Keratinocyte (primary cell): ENCODE measurements at regions not wholly inside any gene's neighbourhood (a gene's known extent, or its start where the extent isn't known, plus 50 kb on each side); places are given as distances from the start of the nearest gene placed in this dataset.

Experiments
- DNase-seq: peaks from one replicate; pipeline ENCODE4 v3.0.0-alpha.2; 2011; ENCODE audit warnings: low read depth, missing footprints, low spot score
- FAIRE-seq: peaks from 2 replicates; lab custom pipeline; 2011; peaks lifted over from hg19 to GRCh38; lab: Jason Lieb, UNC
- H2AFZ ChIP-seq: 2 replicates; pipeline ENCODE4 v1.6.0; 2012; ENCODE audit warnings: low read length, control low read depth, inconsistent platforms; ENCODE audit not compliant: control insufficient read depth
- H3K27ac ChIP-seq: 2 replicates; pipeline ENCODE4 v1.5.1; 2011; ENCODE audit warnings: low read length; ENCODE audit not compliant: control insufficient read depth, insufficient read depth
- H3K27me3 ChIP-seq: 3 replicates; pipeline ENCODE4 v1.6.0; 2011; ENCODE audit warnings: low read length; ENCODE audit not compliant: control insufficient read depth, insufficient read depth; ENCODE audit errors: extremely low read depth
- H3K36me3 ChIP-seq, 2 experiments: 2 replicates in 1 of 2; 3 replicates in 1 of 2; pipeline ENCODE4 v1.5.1; 2011; ENCODE audit warnings: low read length in 2 of 2, mild to moderate bottlenecking in 1 of 2; ENCODE audit not compliant: control insufficient read depth in 2 of 2, insufficient read depth in 2 of 2; ENCODE audit errors: extremely low read depth in 1 of 2
- H3K4me1 ChIP-seq: 3 replicates; pipeline ENCODE4 v1.5.1; 2011; ENCODE audit warnings: low read length; ENCODE audit not compliant: control insufficient read depth, insufficient read depth; ENCODE audit errors: extremely low read depth
- H3K4me2 ChIP-seq: 3 replicates; pipeline ENCODE4 v1.6.0; 2011; ENCODE audit warnings: low read depth, low read length; ENCODE audit not compliant: control insufficient read depth, insufficient read depth; ENCODE audit errors: extremely low read depth
- H3K4me3 ChIP-seq, 3 experiments: fragments of 200-600 bp in 1 of 3; sonication (generic) in 1 of 3; 2 replicates in 2 of 3; 3 replicates in 1 of 3; pipeline ENCODE4 v1.5.1; 2011 to 2016; ENCODE audit warnings: low read length in 3 of 3, mild to moderate bottlenecking in 3 of 3, control low read depth in 2 of 3, inconsistent platforms in 1 of 3, low read depth in 1 of 3, mixed read lengths in 1 of 3, mixed run types in 1 of 3, moderate library complexity in 1 of 3; ENCODE audit not compliant: control insufficient read depth in 2 of 3, insufficient read depth in 2 of 3; ENCODE audit errors: extremely low read depth in 1 of 3
- H3K79me2 ChIP-seq: 2 replicates; pipeline ENCODE4 v1.6.0; 2012; ENCODE audit warnings: low read length; ENCODE audit not compliant: control insufficient read depth, insufficient read depth
- H3K9ac ChIP-seq: 3 replicates; pipeline ENCODE4 v1.6.0; 2011; ENCODE audit warnings: low read length; ENCODE audit not compliant: control insufficient read depth, insufficient read depth; ENCODE audit errors: extremely low read depth
- H3K9me1 ChIP-seq: 3 replicates; pipeline ENCODE4 v1.6.0; 2011; ENCODE audit warnings: low read length; ENCODE audit not compliant: control insufficient read depth, insufficient read depth; ENCODE audit errors: extremely low read depth
- H3K9me3 ChIP-seq: 2 replicates; pipeline ENCODE4 v1.5.1; 2012; ENCODE audit warnings: low read depth, low read length; ENCODE audit not compliant: control insufficient read depth
- H4K20me1 ChIP-seq: 3 replicates; pipeline ENCODE4 v1.6.0; 2011; ENCODE audit warnings: low read length; ENCODE audit not compliant: control insufficient read depth, insufficient read depth; ENCODE audit errors: extremely low read depth
- EZH2 ChIP-seq: IDR thresholded peaks from one replicate; pipeline ENCODE4 v1.6.1; 2012; ENCODE audit warnings: inconsistent platforms, mild to moderate bottlenecking, low read length, moderate library complexity
- dilution Hi-C: fragments of 300-500 bp; cut with MboI; formaldehyde crosslinking; loops from one replicate; pipeline ENCODE4 v1.7.0; 2020; ENCODE audit warnings: low sequenced_read_pairs; ENCODE audit not compliant: extremely low pct_ligation_motif_present
- TF ChIP-seq, protein P1 (sequence below), 3 experiments: IDR thresholded peaks in 1 of 3; conservative IDR thresholded peaks in 1 of 3; optimal IDR thresholded peaks in 1 of 3; 2 replicates in 2 of 3; 3 replicates in 1 of 3; pipeline versions ENCODE3 to v1.5.1; 2011; ENCODE audit warnings: low read length in 3 of 3, mild to moderate bottlenecking in 3 of 3, moderate library complexity in 2 of 3, control low read depth in 1 of 3, inconsistent platforms in 1 of 3; ENCODE audit not compliant: insufficient read depth in 2 of 3; ENCODE audit errors: extremely low read depth in 1 of 3

DNA sequence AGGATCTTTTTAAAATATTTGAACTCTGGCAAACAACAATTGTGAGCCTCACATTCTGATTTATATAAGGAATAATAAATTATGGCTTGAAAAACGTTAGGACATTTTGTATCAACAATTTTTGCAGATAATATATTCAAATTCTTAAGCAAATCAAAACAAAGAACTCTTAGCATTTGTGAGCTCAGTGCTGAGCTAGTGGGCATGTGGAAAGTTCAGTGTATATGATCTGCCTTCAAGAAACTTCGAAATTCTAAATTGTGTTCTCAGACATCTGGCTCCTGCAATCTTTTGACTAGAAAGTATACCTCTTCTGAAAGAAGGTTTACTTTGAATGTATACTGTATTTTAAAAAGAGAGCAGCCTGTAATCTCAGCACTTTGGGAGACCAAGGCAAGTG is 122.3 kb upstream of the NEIL3 start:
- no peak for TF ChIP-seq EZH2
- TF ChIP-seq, protein P1, sequence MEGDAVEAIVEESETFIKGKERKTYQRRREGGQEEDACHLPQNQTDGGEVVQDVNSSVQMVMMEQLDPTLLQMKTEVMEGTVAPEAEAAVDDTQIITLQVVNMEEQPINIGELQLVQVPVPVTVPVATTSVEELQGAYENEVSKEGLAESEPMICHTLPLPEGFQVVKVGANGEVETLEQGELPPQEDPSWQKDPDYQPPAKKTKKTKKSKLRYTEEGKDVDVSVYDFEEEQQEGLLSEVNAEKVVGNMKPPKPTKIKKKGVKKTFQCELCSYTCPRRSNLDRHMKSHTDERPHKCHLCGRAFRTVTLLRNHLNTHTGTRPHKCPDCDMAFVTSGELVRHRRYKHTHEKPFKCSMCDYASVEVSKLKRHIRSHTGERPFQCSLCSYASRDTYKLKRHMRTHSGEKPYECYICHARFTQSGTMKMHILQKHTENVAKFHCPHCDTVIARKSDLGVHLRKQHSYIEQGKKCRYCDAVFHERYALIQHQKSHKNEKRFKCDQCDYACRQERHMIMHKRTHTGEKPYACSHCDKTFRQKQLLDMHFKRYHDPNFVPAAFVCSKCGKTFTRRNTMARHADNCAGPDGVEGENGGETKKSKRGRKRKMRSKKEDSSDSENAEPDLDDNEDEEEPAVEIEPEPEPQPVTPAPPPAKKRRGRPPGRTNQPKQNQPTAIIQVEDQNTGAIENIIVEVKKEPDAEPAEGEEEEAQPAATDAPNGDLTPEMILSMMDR (optimal IDR thresholded peaks at IDR 0.05 in 1 of 3, IDR thresholded peaks at IDR 0.05 in 1 of 3, conservative IDR thresholded peaks at IDR 0.05 in 1 of 3; ENCODE audit: extremely low read depth in 1 of 3, insufficient read depth in 2 of 3, low read length in 3 of 3) = no peak
- FAIRE-seq = no peak
- no peak overlapping the region for H3K9ac ChIP-seq
- no peaks in the 10 kb centered on the region for H4K20me1 ChIP-seq
- H3K9me1 ChIP-seq = no peaks in the 10 kb centered on the region
- no peaks in the 10 kb centered on the region for H3K9me3 ChIP-seq
- DNase-seq = no peak
- no peak overlapping the region for H2AFZ ChIP-seq
- no peak overlapping the region for H3K4me3 ChIP-seq
- H3K36me3 ChIP-seq = no peaks in the 10 kb centered on the region
- H3K27ac ChIP-seq = no peak overlapping the region
- no peaks in the 10 kb centered on the region for H3K79me2 ChIP-seq
- dilution Hi-C loops = no loop called here
- no peak overlapping the region for H3K4me2 ChIP-seq
- H3K27me3 ChIP-seq = no peaks in the 10 kb centered on the region
- no peaks in the 10 kb centered on the region for H3K4me1 ChIP-seq

DNA sequence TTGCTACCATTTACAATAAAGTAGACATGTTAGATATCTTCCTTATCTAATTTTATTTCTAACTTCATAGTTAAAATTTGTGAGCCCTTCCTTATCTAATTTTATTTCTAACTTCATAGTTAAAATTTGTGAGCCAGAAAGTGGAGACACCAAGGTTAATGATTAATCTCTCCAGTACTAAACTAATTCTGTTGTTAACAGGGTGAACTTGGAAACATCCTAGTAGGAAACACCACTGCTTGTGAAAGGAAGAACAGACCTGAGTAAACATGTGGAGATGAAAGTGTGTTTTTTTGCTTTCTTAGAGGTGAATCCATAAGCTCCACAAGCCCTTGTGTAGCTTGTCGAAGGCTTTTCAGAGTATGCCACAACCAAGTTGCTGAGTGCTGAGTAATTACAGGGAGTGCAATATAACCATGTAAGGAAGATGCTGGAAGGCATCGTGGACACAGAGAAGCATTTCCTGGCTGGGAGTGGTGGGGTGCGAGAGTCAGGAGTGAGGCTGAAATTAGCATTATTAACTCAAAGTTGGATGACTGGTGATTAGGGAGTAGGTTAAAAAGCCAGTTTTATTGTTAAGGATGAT is 118.6 kb upstream of the NEIL3 start:
- H4K20me1 ChIP-seq = no peaks in the 10 kb centered on the region
- H3K36me3 ChIP-seq = no peaks in the 10 kb centered on the region
- H3K79me2 ChIP-seq = no peaks in the 10 kb centered on the region
- no peak overlapping the region for H3K4me3 ChIP-seq
- no peaks in the 10 kb centered on the region for H3K27me3 ChIP-seq
- FAIRE-seq (no peak), DNase-seq (no peak)
- no peak overlapping the region for H3K9ac ChIP-seq
- H3K9me3 ChIP-seq = no peaks in the 10 kb centered on the region
- no peak overlapping the region for H3K27ac ChIP-seq
- no peaks in the 10 kb centered on the region for H3K4me1 ChIP-seq
- no peak overlapping the region for H3K4me2 ChIP-seq
- dilution Hi-C loops = no loop called here
- no peak overlapping the region for H2AFZ ChIP-seq
- no peaks in the 10 kb centered on the region for H3K9me1 ChIP-seq
- TF ChIP-seq, protein P1 (optimal IDR thresholded peaks at IDR 0.05 in 1 of 3, IDR thresholded peaks at IDR 0.05 in 1 of 3, conservative IDR thresholded peaks at IDR 0.05 in 1 of 3; ENCODE audit: extremely low read depth in 1 of 3, insufficient read depth in 2 of 3, low read length in 3 of 3) = no peak
- no peak for TF ChIP-seq EZH2
